Neutrophil (primary cell): ENCODE measurements at regions not wholly inside any gene's neighbourhood (a gene's known extent, or its start where the extent isn't known, plus 50 kb on each side); places are given as distances from the start of the nearest gene placed in this dataset.

Source experiments
- H3K27ac ChIP-seq: fragments of 200-600 bp; sonication (generic); 2 replicates; pipeline ENCODE4 v1.5.1; 2016; ENCODE audit warnings: mild to moderate bottlenecking, moderate library complexity
- H3K27me3 ChIP-seq: fragments of 200-600 bp; sonication (generic); 2 replicates; pipeline ENCODE4 v1.6.0; 2016; ENCODE audit warnings: mild to moderate bottlenecking
- H3K36me3 ChIP-seq: fragments of 200-600 bp; sonication (generic); 2 replicates; pipeline ENCODE4 v1.5.1; 2017
- H3K4me1 ChIP-seq, 2 experiments: fragments of 200-600 bp in 1 of 2; sonication (generic) in 1 of 2; 1 replicate in 1 of 2; 2 replicates in 1 of 2; pipeline versions ENCODE4 v1.5.1 to v1.6.1; 2013 to 2016; ENCODE audit warnings: low read depth in 1 of 2, low read length in 1 of 2, mild to moderate bottlenecking in 1 of 2, moderate library complexity in 1 of 2; ENCODE audit not compliant: control insufficient read depth in 1 of 2, insufficient read depth in 1 of 2
- H3K4me3 ChIP-seq, 2 experiments: fragments of 200-600 bp in 1 of 2; sonication (generic) in 1 of 2; 1 replicate in 1 of 2; 2 replicates in 1 of 2; pipeline ENCODE4 v1.5.1; 2013 to 2016; ENCODE audit warnings: low read depth in 1 of 2, low read length in 1 of 2, mild to moderate bottlenecking in 1 of 2, moderate library complexity in 1 of 2
- H3K9me3 ChIP-seq: fragments of 200-600 bp; sonication (generic); 2 replicates; pipeline ENCODE4 v1.5.1; 2016
- CTCF ChIP-seq: fragments of 200-600 bp; sonication (generic); IDR thresholded peaks from 2 replicates; pipeline ENCODE4 v1.5.1; 2016; ENCODE audit warnings: antibody characterized with exemption

DNA sequence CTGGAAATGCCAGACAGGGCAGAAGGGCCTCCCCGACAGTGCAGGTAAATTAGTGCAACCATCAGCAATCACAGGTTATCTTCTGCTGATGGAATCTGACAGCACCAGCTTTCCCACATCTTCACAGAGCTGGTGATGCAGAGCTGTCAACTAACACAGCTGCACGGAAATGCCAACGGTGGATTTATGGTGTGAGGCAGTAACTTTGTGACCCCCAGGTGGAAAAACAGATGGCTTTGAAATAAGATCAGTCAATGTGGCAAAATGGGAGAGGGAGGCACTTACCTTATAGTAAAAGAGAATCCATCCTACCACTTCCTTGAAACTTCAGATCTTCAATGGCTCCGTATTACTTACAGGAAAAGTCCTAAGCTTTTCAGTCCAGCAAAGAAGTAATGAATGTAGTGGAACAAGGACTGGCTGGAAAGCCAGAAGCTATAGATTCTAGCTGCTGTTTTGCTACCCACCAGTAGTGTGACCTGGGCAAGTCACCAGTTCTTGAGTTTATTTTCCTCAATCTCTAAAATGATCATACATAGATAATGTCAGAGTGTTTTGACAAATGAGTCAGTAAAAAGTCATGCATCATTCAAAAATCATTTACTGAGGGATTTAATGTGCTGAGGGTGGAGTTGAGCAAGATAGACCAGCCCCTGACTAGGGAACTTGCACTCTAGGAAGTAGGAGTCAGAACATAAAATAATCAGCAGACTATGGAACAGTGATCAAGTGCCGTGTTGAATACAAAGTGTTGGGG lies 245.7 kb upstream of the JUN start:
- Histone ChIP-seq H3K4me1 (no peaks in the 10 kb centered on the region), H3K4me3 (no peak overlapping the region), H3K27me3 (no peaks in the 10 kb centered on the region), H3K9me3 (no peaks in the 10 kb centered on the region), H3K36me3 (no peaks in the 10 kb centered on the region), H3K27ac (no peak overlapping the region)
- TF ChIP-seq CTCF = no peak

- Histone ChIP-seq H3K27ac (no peak overlapping the region), H3K9me3 (no peaks in the 10 kb centered on the region), H3K36me3 (no peaks in the 10 kb centered on the region), H3K4me3 (no peak overlapping the region), H3K27me3 (no peaks in the 10 kb centered on the region), H3K4me1 (no peaks in the 10 kb centered on the region)
- TF ChIP-seq CTCF = no peak
Measured at GRCh38 chr1:59032228-59032627, 248.4 kb upstream of the JUN start.

- Histone ChIP-seq H3K27ac (no peak overlapping the region), H3K4me3 (no peak overlapping the region), H3K4me1 (no peaks in the 10 kb centered on the region), H3K27me3 (no peaks in the 10 kb centered on the region), H3K9me3 (no peaks in the 10 kb centered on the region), H3K36me3 (no peaks in the 10 kb centered on the region)
- TF ChIP-seq CTCF = no peak
Measured at GRCh38 chr1:59033761-59034160, 249.9 kb upstream of the JUN start.

DNA sequence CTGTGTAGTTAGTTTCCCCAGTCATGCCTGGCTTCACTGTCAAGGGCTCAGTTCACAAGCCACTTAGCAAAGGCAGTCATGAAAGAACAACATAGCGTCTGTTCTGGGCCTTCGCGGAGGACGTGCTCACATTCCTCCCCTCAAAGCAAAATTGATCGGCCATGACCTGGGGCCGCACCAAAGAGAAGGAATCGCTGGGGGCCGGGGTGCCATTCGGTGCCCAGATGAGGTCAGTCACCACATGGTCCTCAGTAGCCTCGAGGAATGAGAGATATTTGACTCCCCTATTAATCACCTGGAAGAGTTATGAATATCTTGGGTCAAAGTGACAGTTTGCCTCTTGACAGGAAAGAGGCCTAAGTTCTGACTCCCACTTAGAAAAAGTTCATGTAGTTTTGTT lies 251.1 kb upstream of the JUN start:
- TF ChIP-seq CTCF = no peak
- H3K27me3 ChIP-seq = no peaks in the 10 kb centered on the region
- H3K36me3 ChIP-seq = no peaks in the 10 kb centered on the region

DNA sequence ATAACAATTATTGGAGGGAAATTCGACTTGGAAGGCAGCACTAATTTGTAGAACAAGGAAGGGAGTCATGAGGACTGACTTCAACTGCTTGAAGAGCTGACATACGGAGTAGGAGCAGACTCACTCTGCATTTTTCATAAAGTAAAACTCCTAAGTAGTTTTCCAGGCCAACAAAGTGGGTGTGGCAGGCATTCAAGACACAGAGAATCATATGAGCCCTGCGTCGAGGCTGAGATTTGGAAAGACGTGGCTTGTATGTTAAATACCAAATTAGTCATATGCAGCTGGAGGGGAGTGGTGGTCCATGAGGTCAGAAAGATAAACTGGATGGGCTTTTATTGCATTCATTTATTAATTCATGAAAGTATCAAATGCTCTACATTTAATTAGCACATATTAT lies 255.7 kb upstream of the JUN start:
- Histone ChIP-seq H3K4me1 (no peaks in the 10 kb centered on the region), H3K36me3 (no peaks in the 10 kb centered on the region), H3K27me3 (no peaks in the 10 kb centered on the region), H3K9me3 (no peaks in the 10 kb centered on the region), H3K27ac (no peak overlapping the region), H3K4me3 (no peak overlapping the region)
- no peak for TF ChIP-seq CTCF

More for the DNA sequence above, 251.1 kb upstream of the JUN start:
- Histone ChIP-seq H3K4me1 (no peaks in the 10 kb centered on the region), H3K4me3 (no peak overlapping the region), H3K27ac (no peak overlapping the region), H3K9me3 (no peaks in the 10 kb centered on the region)
